Choroid plexus epithelial cell (primary cell): ENCODE measurements at regions not wholly inside any gene's neighbourhood (a gene's known extent, or its start where the extent isn't known, plus 50 kb on each side); places are given as distances from the start of the nearest gene placed in this dataset.

Source experiments
- DNase-seq: peaks from one replicate; pipeline ENCODE4 v3.0.0-alpha.2; 2010; ENCODE audit warnings: low read depth
- H3K4me3 ChIP-seq: 2 replicates; pipeline ENCODE4 v1.5.1; 2011; ENCODE audit warnings: low read depth, mild to moderate bottlenecking, control low read depth, low read length, moderate library complexity
- TF ChIP-seq, protein P1 (sequence below): conservative IDR thresholded peaks from 2 replicates; pipeline ENCODE4 v1.5.1; 2011; ENCODE audit warnings: low read depth, mild to moderate bottlenecking, control low read depth, inconsistent platforms, low read length, moderate library complexity

- no peak for DNase-seq
- TF ChIP-seq, protein P1, sequence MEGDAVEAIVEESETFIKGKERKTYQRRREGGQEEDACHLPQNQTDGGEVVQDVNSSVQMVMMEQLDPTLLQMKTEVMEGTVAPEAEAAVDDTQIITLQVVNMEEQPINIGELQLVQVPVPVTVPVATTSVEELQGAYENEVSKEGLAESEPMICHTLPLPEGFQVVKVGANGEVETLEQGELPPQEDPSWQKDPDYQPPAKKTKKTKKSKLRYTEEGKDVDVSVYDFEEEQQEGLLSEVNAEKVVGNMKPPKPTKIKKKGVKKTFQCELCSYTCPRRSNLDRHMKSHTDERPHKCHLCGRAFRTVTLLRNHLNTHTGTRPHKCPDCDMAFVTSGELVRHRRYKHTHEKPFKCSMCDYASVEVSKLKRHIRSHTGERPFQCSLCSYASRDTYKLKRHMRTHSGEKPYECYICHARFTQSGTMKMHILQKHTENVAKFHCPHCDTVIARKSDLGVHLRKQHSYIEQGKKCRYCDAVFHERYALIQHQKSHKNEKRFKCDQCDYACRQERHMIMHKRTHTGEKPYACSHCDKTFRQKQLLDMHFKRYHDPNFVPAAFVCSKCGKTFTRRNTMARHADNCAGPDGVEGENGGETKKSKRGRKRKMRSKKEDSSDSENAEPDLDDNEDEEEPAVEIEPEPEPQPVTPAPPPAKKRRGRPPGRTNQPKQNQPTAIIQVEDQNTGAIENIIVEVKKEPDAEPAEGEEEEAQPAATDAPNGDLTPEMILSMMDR, result no peak
- no peak overlapping the region for H3K4me3 ChIP-seq
Observed at GRCh38 chr6:11341303-11341702, 108.8 kb upstream of the NEDD9 start.

DNA sequence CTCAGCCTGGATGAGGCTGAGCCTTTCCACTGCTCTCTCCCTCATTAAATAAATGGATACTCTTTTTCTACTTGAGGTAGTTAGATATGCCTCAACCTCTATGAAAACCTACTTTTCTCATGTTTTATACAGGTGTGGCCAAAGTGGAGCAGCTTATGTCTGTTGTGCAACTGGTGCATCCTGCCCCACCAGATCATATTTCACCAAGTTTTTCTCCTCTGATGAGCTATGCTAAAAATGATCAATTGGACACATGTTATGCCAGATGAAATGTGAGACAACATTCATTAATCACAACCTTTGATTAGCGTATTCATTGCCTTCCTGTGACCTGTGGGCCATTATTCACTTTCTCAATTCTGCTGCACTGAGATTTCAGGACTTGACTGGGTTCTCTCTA is 106.9 kb upstream of the NEDD9 start:
- TF ChIP-seq, protein P1, result no peak
- no peak for DNase-seq
- no peak overlapping the region for H3K4me3 ChIP-seq

DNA sequence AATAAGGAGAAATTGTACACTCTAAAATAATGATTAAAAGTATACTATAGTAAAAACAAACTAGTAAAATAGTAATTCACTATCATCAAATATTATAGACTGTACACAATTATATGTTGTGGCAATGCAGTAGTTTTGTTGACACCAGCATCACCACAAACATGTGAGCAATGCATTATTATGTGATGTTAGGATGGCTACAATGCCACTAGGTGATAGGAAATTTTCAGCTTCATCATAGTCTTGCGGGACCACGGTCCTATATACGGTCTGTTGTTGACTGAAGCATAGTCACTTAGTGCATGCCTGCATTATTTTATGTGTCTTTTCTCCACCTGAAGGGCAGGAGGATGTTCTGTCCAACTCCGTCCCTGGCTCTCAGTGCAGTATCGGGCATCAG is 104.8 kb upstream of the NEDD9 start:
- DNase-seq, result no peak
- no peak overlapping the region for H3K4me3 ChIP-seq
- TF ChIP-seq, protein P1, result no peak

GRCh38 chr6:11335826-11336225 is 103.4 kb upstream of the NEDD9 start:
- TF ChIP-seq, protein P1, result no peak
- no peak overlapping the region for H3K4me3 ChIP-seq
- no peak for DNase-seq

DNA sequence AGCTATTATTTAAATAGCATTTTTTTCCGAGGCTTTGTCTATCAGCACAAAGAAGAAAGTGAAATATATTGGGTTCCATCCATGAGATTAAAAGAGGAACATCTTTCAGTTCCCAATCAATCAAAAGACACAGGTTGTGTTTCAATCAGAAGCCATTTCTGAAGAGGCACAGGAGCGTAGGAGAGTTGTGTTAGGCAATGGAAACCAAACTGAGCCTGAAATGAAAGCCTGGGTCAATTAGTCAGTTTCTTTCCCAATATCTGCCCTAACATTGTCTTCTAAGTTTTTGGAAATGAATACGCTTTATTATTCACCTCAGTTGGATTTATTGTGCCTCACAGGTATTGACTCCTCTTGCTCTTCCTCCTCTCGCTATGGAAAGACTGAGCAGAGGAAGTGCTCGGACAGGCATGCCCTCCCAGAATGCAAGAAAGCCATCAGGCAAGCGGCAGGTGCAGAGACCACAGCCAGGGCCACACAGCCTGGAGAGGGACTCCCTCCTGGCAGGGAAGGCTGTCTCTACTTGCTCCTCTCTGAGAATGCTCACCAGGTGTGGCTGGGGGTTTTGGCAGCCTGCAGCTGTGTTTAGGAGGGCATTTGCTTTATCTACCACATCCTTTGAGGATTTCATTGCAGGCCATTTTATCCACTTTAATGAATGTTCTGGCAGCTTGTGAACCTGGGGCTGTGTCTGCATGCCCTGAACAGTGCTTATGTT is 100.8 kb upstream of the NEDD9 start:
- no peak for DNase-seq
- TF ChIP-seq, protein P1, result no peak
- H3K4me3 ChIP-seq, result no peak overlapping the region

DNA sequence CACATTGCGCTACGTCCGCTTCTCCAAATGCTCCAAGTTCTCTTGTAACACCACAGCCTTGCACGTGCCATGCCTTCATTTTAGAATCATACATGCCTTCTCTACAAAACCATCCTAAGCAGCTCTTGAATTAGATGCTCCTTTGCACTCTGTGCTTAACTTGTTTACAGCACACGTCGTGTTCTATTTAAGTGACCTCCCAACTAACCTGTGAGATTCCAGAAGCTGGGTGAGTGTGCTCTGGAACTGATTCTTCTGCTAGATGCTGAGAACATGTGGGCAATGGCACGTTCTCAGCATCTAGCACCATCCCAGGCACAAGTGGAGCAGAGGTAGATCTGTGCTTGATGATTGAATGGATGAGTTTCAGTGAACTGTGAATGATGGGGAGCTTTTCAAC is 100.0 kb upstream of the NEDD9 start:
- DNase-seq, result no peak
- H3K4me3 ChIP-seq, result no peak overlapping the region
- TF ChIP-seq, protein P1, result no peak

- DNase-seq, result no peak
- TF ChIP-seq, protein P1, result no peak
- no peak overlapping the region for H3K4me3 ChIP-seq
Observed at GRCh38 chr6:11331111-11331510, 98.6 kb upstream of the NEDD9 start.
